Mucosa of stomach (tissue), 1 donor: ENCODE measurements at regions not wholly inside any gene's neighbourhood (a gene's known extent, or its start where the extent isn't known, plus 50 kb on each side); places are given as distances from the start of the nearest gene placed in this dataset.

Experiments used
- H3K27me3 ChIP-seq: one replicate; pipeline ENCODE4 v1.7.0; 2013; ENCODE audit warnings: mild to moderate bottlenecking, low read length; ENCODE audit not compliant: control insufficient read depth, insufficient read depth
- H3K36me3 ChIP-seq: one replicate; pipeline ENCODE4 v1.7.0; 2013; ENCODE audit warnings: low read length; ENCODE audit not compliant: control insufficient read depth, insufficient read depth
- H3K4me1 ChIP-seq: one replicate; pipeline ENCODE4 v1.7.0; 2013; ENCODE audit warnings: mild to moderate bottlenecking, low read length; ENCODE audit not compliant: control insufficient read depth, insufficient read depth
- H3K4me3 ChIP-seq: one replicate; pipeline ENCODE4 v1.7.0; 2013; ENCODE audit warnings: low read length
- H3K9ac ChIP-seq: one replicate; pipeline ENCODE4 v1.7.0; 2013; ENCODE audit warnings: mild to moderate bottlenecking, low read length, moderate library complexity
- H3K9me3 ChIP-seq: one replicate; pipeline ENCODE4 v1.7.0; 2013; ENCODE audit warnings: mild to moderate bottlenecking, low read length, moderate library complexity; ENCODE audit not compliant: control insufficient read depth
- donor health status: Pancreatic carcinoma.

- no peaks in the 10 kb centered on the region for H3K9me3 ChIP-seq
- no peak overlapping the region for H3K9ac ChIP-seq
- H3K27me3 ChIP-seq: no peaks in the 10 kb centered on the region
- H3K4me1 ChIP-seq: peaks cover 3% of the 10 kb centered on the region
- no peak overlapping the region for H3K4me3 ChIP-seq
- no peaks in the 10 kb centered on the region for H3K36me3 ChIP-seq
These were observed 285.0 kb upstream of the RGS6 start for GRCh38 chr14:71647086-71647784.

- H3K4me3 ChIP-seq: no peak overlapping the region
- H3K9ac ChIP-seq: no peak overlapping the region
- H3K27me3 ChIP-seq: no peaks in the 10 kb centered on the region
- H3K9me3 ChIP-seq: no peaks in the 10 kb centered on the region
- H3K4me1 ChIP-seq: peaks cover 3% of the 10 kb centered on the region
- H3K36me3 ChIP-seq: no peaks in the 10 kb centered on the region
These were observed 283.5 kb upstream of the RGS6 start for GRCh38 chr14:71648725-71649124.

GRCh38 chr14:71650187-71650755, 282.0 kb upstream of the RGS6 start:
- Histone ChIP-seq H3K4me3 (no peak overlapping the region), H3K4me1 (peaks cover 3% of the 10 kb centered on the region), H3K27me3 (no peaks in the 10 kb centered on the region), H3K9me3 (no peaks in the 10 kb centered on the region), H3K9ac (no peak overlapping the region), H3K36me3 (no peaks in the 10 kb centered on the region)

GRCh38 chr14:71651228-71651627, 281.0 kb upstream of the RGS6 start:
- Histone ChIP-seq H3K4me3 (no peak overlapping the region), H3K36me3 (no peaks in the 10 kb centered on the region), H3K27me3 (no peaks in the 10 kb centered on the region), H3K9me3 (no peaks in the 10 kb centered on the region), H3K9ac (no peak overlapping the region), H3K4me1 (peaks cover 3% of the 10 kb centered on the region)

- H3K36me3 ChIP-seq: no peaks in the 10 kb centered on the region
- H3K9ac ChIP-seq: no peak overlapping the region
- H3K27me3 ChIP-seq: no peaks in the 10 kb centered on the region
- H3K4me3 ChIP-seq: no peak overlapping the region
- peaks cover 3% of the 10 kb centered on the region for H3K4me1 ChIP-seq
- no peaks in the 10 kb centered on the region for H3K9me3 ChIP-seq
These were observed 279.9 kb upstream of the RGS6 start for GRCh38 chr14:71652368-71652767.

- no peaks in the 10 kb centered on the region for H3K4me1 ChIP-seq
These were observed 277.4 kb upstream of the RGS6 start for GRCh38 chr14:71654810-71655209.

GRCh38 chr14:71658261-71658860, 273.9 kb upstream of the RGS6 start:
- Histone ChIP-seq H3K9ac (no peak overlapping the region), H3K27me3 (no peaks in the 10 kb centered on the region), H3K4me1 (no peaks in the 10 kb centered on the region), H3K36me3 (no peaks in the 10 kb centered on the region), H3K4me3 (no peak overlapping the region), H3K9me3 (no peaks in the 10 kb centered on the region)

More at GRCh38 chr14:71654810-71655209, 277.4 kb upstream of the RGS6 start:
- no peaks in the 10 kb centered on the region for H3K9me3 ChIP-seq
- H3K4me3 ChIP-seq: no peak overlapping the region
- H3K36me3 ChIP-seq: no peaks in the 10 kb centered on the region
- H3K27me3 ChIP-seq: no peaks in the 10 kb centered on the region
- H3K9ac ChIP-seq: no peak overlapping the region

GRCh38 chr14:71659159-71659558, 273.1 kb upstream of the RGS6 start:
- H3K9ac ChIP-seq: no peak overlapping the region
- no peaks in the 10 kb centered on the region for H3K36me3 ChIP-seq
- no peaks in the 10 kb centered on the region for H3K4me1 ChIP-seq
- no peak overlapping the region for H3K4me3 ChIP-seq
- no peaks in the 10 kb centered on the region for H3K27me3 ChIP-seq
- no peaks in the 10 kb centered on the region for H3K9me3 ChIP-seq

GRCh38 chr14:71661441-71661840, 270.8 kb upstream of the RGS6 start:
- H3K9ac ChIP-seq: no peak overlapping the region

GRCh38 chr14:71662291-71662790, 269.9 kb upstream of the RGS6 start:
- H3K9me3 ChIP-seq: no peaks in the 10 kb centered on the region
- no peak overlapping the region for H3K9ac ChIP-seq
- H3K27me3 ChIP-seq: no peaks in the 10 kb centered on the region
- no peak overlapping the region for H3K4me3 ChIP-seq
- H3K4me1 ChIP-seq: no peaks in the 10 kb centered on the region
- no peaks in the 10 kb centered on the region for H3K36me3 ChIP-seq

More at GRCh38 chr14:71661441-71661840, 270.8 kb upstream of the RGS6 start:
- H3K4me1 ChIP-seq: no peaks in the 10 kb centered on the region
- no peaks in the 10 kb centered on the region for H3K36me3 ChIP-seq
- H3K27me3 ChIP-seq: no peaks in the 10 kb centered on the region
- H3K4me3 ChIP-seq: no peak overlapping the region
- no peaks in the 10 kb centered on the region for H3K9me3 ChIP-seq

- Histone ChIP-seq H3K36me3 (no peaks in the 10 kb centered on the region), H3K4me3 (no peak overlapping the region), H3K4me1 (no peaks in the 10 kb centered on the region), H3K9ac (no peak overlapping the region), H3K27me3 (no peaks in the 10 kb centered on the region), H3K9me3 (no peaks in the 10 kb centered on the region)
These were observed 267.1 kb upstream of the RGS6 start for GRCh38 chr14:71665157-71665556.

- Histone ChIP-seq H3K9ac (no peak overlapping the region), H3K4me3 (no peak overlapping the region), H3K27me3 (no peaks in the 10 kb centered on the region), H3K36me3 (no peaks in the 10 kb centered on the region), H3K9me3 (no peaks in the 10 kb centered on the region), H3K4me1 (no peaks in the 10 kb centered on the region)
These were observed 266.4 kb upstream of the RGS6 start for GRCh38 chr14:71665781-71666180.
